ENCODE measurements at regions not wholly inside any gene's neighbourhood (a gene's known extent, or its start where the extent isn't known, plus 50 kb on each side); places are given as distances from the start of the nearest gene placed in this dataset.

- DNase-seq (ENCODE audit: low read depth, low spot score) = no peak
Observed at GRCh38 chr13:37934339-37935191, 65.0 kb upstream of the TRPC4 start.

- no peak for DNase-seq (ENCODE audit: low read depth, low spot score)
Observed at GRCh38 chr13:37929308-37929707, 59.7 kb upstream of the TRPC4 start.

- DNase-seq (ENCODE audit: low read depth, low spot score) = no peak
Observed at GRCh38 chr13:37927561-37927960, 58.0 kb upstream of the TRPC4 start.

GRCh38 chr13:37925878-37926473, 56.4 kb upstream of the TRPC4 start:
- DNase-seq (ENCODE audit: low read depth, low spot score) = no peak

GRCh38 chr13:37923236-37923635, 53.7 kb upstream of the TRPC4 start:
- no peak for DNase-seq (ENCODE audit: low read depth, low spot score)

GRCh38 chr13:37919329-37919880, 49.8 kb upstream of the TRPC4 start:
- no peak for DNase-seq (ENCODE audit: low read depth, low spot score)
